Sigmoid colon (tissue), 6 donors: ENCODE measurements at regions not wholly inside any gene's neighbourhood (a gene's known extent, or its start where the extent isn't known, plus 50 kb on each side); places are given as distances from the start of the nearest gene placed in this dataset.

Source experiments
- DNase-seq: peaks from one replicate; pipeline ENCODE4 v3.0.0-alpha.2; 2019
- H3K27ac ChIP-seq, 4 donors: fragments of 200-600 bp; sonication (generic); one replicate each; pipeline ENCODE4 v1.5.1; 2016 to 2019; ENCODE audit warnings: mild to moderate bottlenecking in 1 of 4
- H3K27me3 ChIP-seq, 3 donors: fragments of 200-600 bp; sonication (generic); one replicate each; pipeline ENCODE4 v1.5.1; 2019; ENCODE audit warnings: mild to moderate bottlenecking in 1 of 3
- H3K36me3 ChIP-seq, 4 donors: fragments of 200-600 bp; sonication (generic); one replicate each; pipeline ENCODE4 v1.5.1; 2016 to 2019
- H3K4me1 ChIP-seq, 4 donors: fragments of 200-600 bp; sonication (generic); one replicate each; pipeline ENCODE4 v1.5.1; 2017 to 2019
- H3K4me3 ChIP-seq, 4 donors: fragments of 200-600 bp; sonication (generic); one replicate each; pipeline ENCODE4 v1.5.1; 2017 to 2019; ENCODE audit warnings: mild to moderate bottlenecking in 2 of 4, moderate library complexity in 1 of 4
- H3K9me3 ChIP-seq, 4 donors: fragments of 200-600 bp in 3 of 4; sonication (generic) in 3 of 4; one replicate each; pipeline versions ENCODE4 v1.5.1 to v1.6.1; 2013 to 2019
- CTCF ChIP-seq, 4 experiments: fragments of 450-650 bp in 3 of 4; fragments of 200-600 bp in 1 of 4; IDR thresholded peaks; one replicate each; pipeline ENCODE4 v1.5.1; 2016 to 2019; ENCODE audit warnings: antibody characterized with exemption in 4 of 4, mild to moderate bottlenecking in 3 of 4, moderate library complexity in 2 of 4
- EP300 ChIP-seq, 4 donors: sonication (generic); formaldehyde crosslinking; IDR thresholded peaks; one replicate each; pipeline ENCODE4 v1.6.1; 2017; ENCODE audit warnings: antibody characterized with exemption in 4 of 4
- POLR2A ChIP-seq, 2 donors: fragments of 450-650 bp; IDR thresholded peaks; one replicate each; pipeline ENCODE4 v1.6.1; 2016; ENCODE audit warnings: antibody characterized with exemption in 2 of 2, mild to moderate bottlenecking in 2 of 2, moderate library complexity in 2 of 2
- POLR2AphosphoS5 ChIP-seq, 4 donors: sonication (generic); formaldehyde crosslinking; IDR thresholded peaks; one replicate each; pipeline ENCODE4 v1.6.1; 2017; ENCODE audit warnings: antibody characterized with exemption in 4 of 4
- WGBS, 2 donors: extraction: QIAGEN DNeasy Blood & Tissue Kit; methylation state at CpG; one replicate each; pipeline ENCODE4 v1.1.7; 2013; 5-methylcytosine and 5-hydroxymethylcytosine counted together
- intact Hi-C: fragments of 100-400 bp; cut with DNase I; formaldehyde crosslinking; loops from one replicate; pipeline ENCODE4 v1.15.1; 2023
- donor health status: healthy with polysubstance abuse.
- donor health status: healthy.

GRCh38 chr3:29067007-29067406, 213.9 kb upstream of the RBMS3 start:
- Histone ChIP-seq H3K4me1 (peaks cover 0 to 30% (median 13%) of the 10 kb centered on the region in 4 donors), H3K27ac (no peak overlapping the region), H3K4me3 (no peak overlapping the region), H3K9me3 (no peaks in the 10 kb centered on the region), H3K36me3 (no peaks in the 10 kb centered on the region), H3K27me3 (no peaks in the 10 kb centered on the region)
- no peak for DNase-seq
- intact Hi-C loops: no loop called here
- 91% methylated on average over 4 of the region's 4 CpGs for WGBS, 2 donors
- TF ChIP-seq POLR2AphosphoS5 (IDR thresholded peaks at IDR 0.05) (no peak), POLR2A (IDR thresholded peaks at IDR 0.05) (no peak), EP300 (IDR thresholded peaks at IDR 0.05) (no peak), CTCF (IDR thresholded peaks at IDR 0.05) (no peak)

- no peak for DNase-seq
- no peak overlapping the region for H3K27ac ChIP-seq
- no peaks in the 10 kb centered on the region for H3K27me3 ChIP-seq
- 68 to 82% methylated on average over 3 of the region's 3 CpGs for WGBS, 2 donors
- H3K9me3 ChIP-seq: no peaks in the 10 kb centered on the region
- intact Hi-C loops: no loop called here
- no peak overlapping the region for H3K4me3 ChIP-seq
- H3K36me3 ChIP-seq: no peaks in the 10 kb centered on the region
- TF ChIP-seq EP300 (IDR thresholded peaks at IDR 0.05): no peak
- TF ChIP-seq POLR2AphosphoS5 (IDR thresholded peaks at IDR 0.05): no peak
- no peak for TF ChIP-seq POLR2A (IDR thresholded peaks at IDR 0.05)
- no peak for TF ChIP-seq CTCF (IDR thresholded peaks at IDR 0.05)
- peaks cover 0 to 7% (median 2%) of the 10 kb centered on the region in 4 donors for H3K4me1 ChIP-seq
These were observed 209.8 kb upstream of the RBMS3 start for GRCh38 chr3:29070959-29071634.

DNA sequence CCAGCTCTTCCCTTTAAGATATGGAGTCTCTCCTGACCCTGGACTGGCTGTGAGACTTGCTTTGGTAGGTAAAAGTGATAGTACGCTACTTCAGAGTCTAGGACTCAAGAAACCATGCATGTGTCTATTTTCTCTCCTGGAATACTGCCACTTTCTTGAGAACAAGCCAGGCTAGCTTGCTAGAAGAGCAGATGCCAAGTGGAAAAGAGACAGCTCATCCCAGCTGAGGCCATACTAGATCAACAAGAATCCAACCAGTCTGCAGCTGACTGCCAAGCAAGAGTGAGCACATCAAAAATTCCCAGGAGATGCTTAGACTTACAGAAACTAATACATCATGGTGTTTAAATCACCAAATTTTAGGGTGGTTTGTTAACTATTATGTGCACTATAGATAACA, 208.3 kb upstream of the RBMS3 start:
- no peak overlapping the region for H3K4me3 ChIP-seq
- no peaks in the 10 kb centered on the region for H3K27me3 ChIP-seq
- no peak overlapping the region for H3K27ac ChIP-seq
- WGBS, 2 donors: 82 to 84% methylated on average over 1 of the region's 1 CpG
- H3K4me1 ChIP-seq: no peaks in the 10 kb centered on the region
- intact Hi-C loops: no loop called here
- DNase-seq: no peak
- no peak for TF ChIP-seq POLR2AphosphoS5 (IDR thresholded peaks at IDR 0.05)
- H3K36me3 ChIP-seq: no peaks in the 10 kb centered on the region
- no peaks in the 10 kb centered on the region for H3K9me3 ChIP-seq

- Histone ChIP-seq H3K4me3 (no peak overlapping the region), H3K36me3 (no peaks in the 10 kb centered on the region), H3K27me3 (no peaks in the 10 kb centered on the region), H3K27ac (no peak overlapping the region), H3K9me3 (no peaks in the 10 kb centered on the region), H3K4me1 (peaks cover 0 to 3% (median 0%) of the 10 kb centered on the region in 4 donors)
- WGBS, 2 donors: 78% methylated on average over 2 of the region's 2 CpGs
- no peak for DNase-seq
- TF ChIP-seq CTCF (IDR thresholded peaks at IDR 0.05) (no peak), POLR2A (IDR thresholded peaks at IDR 0.05) (no peak), EP300 (IDR thresholded peaks at IDR 0.05) (no peak), POLR2AphosphoS5 (IDR thresholded peaks at IDR 0.05) (no peak)
- intact Hi-C loops: no loop called here
These were observed 203.5 kb upstream of the RBMS3 start for GRCh38 chr3:29077356-29077755.

GRCh38 chr3:29079358-29079757, 201.5 kb upstream of the RBMS3 start:
- peaks cover 0 to 21% (median 11%) of the 10 kb centered on the region in 4 donors for H3K4me1 ChIP-seq
- intact Hi-C loops: no loop called here
- no peaks in the 10 kb centered on the region for H3K36me3 ChIP-seq
- H3K9me3 ChIP-seq: no peaks in the 10 kb centered on the region
- no peak overlapping the region for H3K27ac ChIP-seq
- H3K27me3 ChIP-seq: no peaks in the 10 kb centered on the region
- TF ChIP-seq CTCF (IDR thresholded peaks at IDR 0.05) (no peak), POLR2A (IDR thresholded peaks at IDR 0.05) (no peak), EP300 (IDR thresholded peaks at IDR 0.05) (no peak), POLR2AphosphoS5 (IDR thresholded peaks at IDR 0.05) (no peak)
- no peak for DNase-seq
- H3K4me3 ChIP-seq: no peak overlapping the region
